WTC11 (cell line): ENCODE measurements at regions not wholly inside any gene's neighbourhood (a gene's known extent, or its start where the extent isn't known, plus 50 kb on each side); places are given as distances from the start of the nearest gene placed in this dataset.

Experiments
- ATAC-seq: fragments of 200-7000 bp; cut with Tn5 transposase; 2 replicates; pipeline ENCODE4 v1.10.0; 2021; ENCODE audit warnings: mild to moderate bottlenecking, moderate library complexity
- CTCF ChIA-PET: fragments of 300-600 bp; sonication (Branson Sonifier 250); formaldehyde crosslinking; loops from one replicate; lab custom pipeline; 2021; ENCODE audit warnings: antibody characterized with exemption; lab: Charles Lee
- POLR2A ChIA-PET: fragments of 350-600 bp; sonication (Branson Sonifier 250); formaldehyde crosslinking; loops from one replicate; lab custom pipeline; 2021; ENCODE audit warnings: antibody characterized with exemption; lab: Charles Lee
- DNase-seq: peaks from one replicate; pipeline ENCODE4 v3.0.0; 2021; ENCODE audit warnings: low spot score
- H3K27ac Mint-ChIP-seq: 2 replicates; pipeline ENCODE4 v1.8.0; 2021; ENCODE audit warnings: mixed read lengths
- H3K27me3 Mint-ChIP-seq: 2 replicates; pipeline ENCODE4 v1.8.0; 2021; ENCODE audit warnings: low read depth, mild to moderate bottlenecking, moderate library complexity, mixed read lengths
- H3K36me3 Mint-ChIP-seq: 2 replicates; pipeline ENCODE4 v1.8.0; 2021; ENCODE audit warnings: mixed read lengths
- H3K4me1 Mint-ChIP-seq: 2 replicates; pipeline ENCODE4 v1.8.0; 2022; ENCODE audit warnings: mixed read lengths
- H3K4me3 Mint-ChIP-seq: 2 replicates; pipeline ENCODE4 v1.8.0; 2021; ENCODE audit warnings: mild to moderate bottlenecking, moderate library complexity, mixed read lengths
- H3K9me3 Mint-ChIP-seq: 2 replicates; pipeline ENCODE4 v1.8.0; 2021; ENCODE audit warnings: mixed read lengths
- AFF4 ChIP-seq: sonication (generic); formaldehyde crosslinking; IDR thresholded peaks from 2 replicates; pipeline ENCODE4 v1.8.1; 2023; ENCODE audit warnings: mild to moderate bottlenecking, missing genetic modification reagents, borderline replicate concordance
- ELF4 ChIP-seq: sonication (generic); formaldehyde crosslinking; IDR thresholded peaks from 2 replicates; pipeline ENCODE4 v1.8.1; 2022; ENCODE audit warnings: low read depth, mild to moderate bottlenecking, moderate library complexity, missing genetic modification reagents
- GABPB1 ChIP-seq: sonication (generic); formaldehyde crosslinking; IDR thresholded peaks from 2 replicates; pipeline ENCODE4 v1.8.1; 2023; ENCODE audit warnings: mild to moderate bottlenecking, missing genetic modification reagents
- IRF2 ChIP-seq: sonication (generic); formaldehyde crosslinking; IDR thresholded peaks from 2 replicates; pipeline ENCODE4 v1.8.0; 2022; ENCODE audit warnings: low read depth, missing genetic modification reagents, borderline replicate concordance
- KAT7 ChIP-seq: sonication (generic); formaldehyde crosslinking; IDR thresholded peaks from 2 replicates; pipeline ENCODE4 v1.8.1; 2023; ENCODE audit warnings: missing genetic modification reagents, mild to moderate bottlenecking, borderline replicate concordance
- MXD4 ChIP-seq: fragments of 250-450 bp; sonication (Bioruptor Pico); IDR thresholded peaks from 2 replicates; pipeline ENCODE4 v1.8.0; 2021; ENCODE audit warnings: mild to moderate bottlenecking, moderate library complexity, borderline replicate concordance
- PRDM15 ChIP-seq: sonication (generic); formaldehyde crosslinking; IDR thresholded peaks from 2 replicates; pipeline ENCODE4 v1.8.0; 2022; ENCODE audit warnings: missing genetic modification reagents
- PRRX2 ChIP-seq: fragments of 250-450 bp; sonication (Bioruptor Pico); IDR thresholded peaks from 2 replicates; pipeline ENCODE4 v1.8.0; 2021; ENCODE audit warnings: mild to moderate bottlenecking
- SMAD3 ChIP-seq: sonication (generic); formaldehyde crosslinking; IDR thresholded peaks from 2 replicates; pipeline ENCODE4 v1.8.0; 2022; ENCODE audit warnings: missing genetic modification reagents, mild to moderate bottlenecking, borderline replicate concordance
- SP1 ChIP-seq: sonication (generic); formaldehyde crosslinking; conservative IDR thresholded peaks from 2 replicates; pipeline ENCODE4 v1.8.1; 2022; ENCODE audit warnings: missing genetic modification reagents
- USF1 ChIP-seq: sonication (generic); formaldehyde crosslinking; IDR thresholded peaks from 2 replicates; pipeline ENCODE4 v1.8.0; 2022; ENCODE audit warnings: mild to moderate bottlenecking, missing genetic modification reagents
- USF2 ChIP-seq: sonication (generic); formaldehyde crosslinking; IDR thresholded peaks from 2 replicates; pipeline ENCODE4 v1.8.1; 2023; ENCODE audit warnings: mild to moderate bottlenecking, missing genetic modification reagents, moderate library complexity
- ZBTB21 ChIP-seq: sonication (generic); formaldehyde crosslinking; IDR thresholded peaks from 2 replicates; pipeline ENCODE4 v1.8.1; 2023; ENCODE audit warnings: mild to moderate bottlenecking, missing genetic modification reagents, borderline replicate concordance
- ZBTB43 ChIP-seq: sonication (generic); formaldehyde crosslinking; IDR thresholded peaks from 2 replicates; pipeline ENCODE4 v1.8.1; 2023; ENCODE audit warnings: mild to moderate bottlenecking, missing genetic modification reagents
- ZNF138 ChIP-seq: sonication (generic); formaldehyde crosslinking; conservative IDR thresholded peaks from 2 replicates; pipeline ENCODE4 v1.8.1; 2022; ENCODE audit warnings: mild to moderate bottlenecking, moderate library complexity, missing genetic modification reagents
- ZNF232 ChIP-seq: sonication (generic); formaldehyde crosslinking; IDR thresholded peaks from 2 replicates; pipeline ENCODE4 v1.8.0; 2022; ENCODE audit warnings: mild to moderate bottlenecking, missing genetic modification reagents
- ZNF281 ChIP-seq: sonication (generic); formaldehyde crosslinking; IDR thresholded peaks from 2 replicates; pipeline ENCODE4 v1.8.0; 2023; ENCODE audit warnings: mild to moderate bottlenecking, missing genetic modification reagents
- ZNF396 ChIP-seq: fragments of 250-450 bp; sonication (Bioruptor Pico); IDR thresholded peaks from 2 replicates; pipeline ENCODE4 v1.8.0; 2021; ENCODE audit warnings: mild to moderate bottlenecking, moderate library complexity, borderline replicate concordance

GRCh38 chr4:14744346-14744745 is 257.9 kb upstream of the CPEB2 start:
- no peak overlapping the region for H3K27ac Mint-ChIP-seq
- peaks cover 39% of the 10 kb centered on the region for H3K4me1 Mint-ChIP-seq
- H3K9me3 Mint-ChIP-seq = 0 out of 2 replicates have a peak, but pooled peaks cover 4% of the 10 kb centered on the region
- no peaks in the 10 kb centered on the region for H3K36me3 Mint-ChIP-seq
- no peak for TF ChIP-seq SMAD3
- TF ChIP-seq PRDM15 (CRISPR knock-in tag) = no peak
- TF ChIP-seq ZNF396 = no peak
- no peak for TF ChIP-seq SP1 (CRISPR knock-in tag)
- TF ChIP-seq USF1 (CRISPR knock-in tag) = no peak
- no peak for TF ChIP-seq ZNF138 (CRISPR knock-in tag)
- H3K4me3 Mint-ChIP-seq = no peak overlapping the region
- CTCF ChIA-PET = interaction anchor here (1.1 kb wide), 1 partner anchor 1090 kb away, joined by 3 read pairs; no protein-coding TSS in a partner anchor
- ATAC-seq (peak; percentile 88), DNase-seq (peak; percentile 11)
- POLR2A ChIA-PET = no interaction called here
- H3K27me3 Mint-ChIP-seq = no peaks in the 10 kb centered on the region

- ChIA-PET CTCF (no interaction called here), POLR2A (no interaction called here)
- Mint-ChIP-seq H3K4me1 (peaks cover 28% of the 10 kb centered on the region), H3K4me3 (no peak overlapping the region), H3K36me3 (peaks cover 37% of the 10 kb centered on the region), H3K27me3 (peaks cover 11% of the 10 kb centered on the region), H3K9me3 (peaks cover 48% of the 10 kb centered on the region), H3K27ac (no peak overlapping the region)
- peak; percentile 80 for ATAC-seq
- peak; percentile 16 for DNase-seq
- no peak for TF ChIP-seq ZNF232
- no peak for TF ChIP-seq MXD4
- no peak for TF ChIP-seq PRRX2
- no peak for TF ChIP-seq ZBTB21 (CRISPR knock-in tag)
- TF ChIP-seq USF2 (CRISPR knock-in tag) = no peak
- TF ChIP-seq KAT7 (CRISPR knock-in tag) = no peak
- no peak for TF ChIP-seq ZNF281 (CRISPR knock-in tag)
Measured at GRCh38 chr4:14749910-14750309, 252.4 kb upstream of the CPEB2 start.

GRCh38 chr4:14752341-14753046 is 249.8 kb upstream of the CPEB2 start:
- ATAC-seq = no peak
- H3K4me3 Mint-ChIP-seq = no peak overlapping the region

More at GRCh38 chr4:14752341-14753046, 249.8 kb upstream of the CPEB2 start:
- ChIA-PET POLR2A (no interaction called here), CTCF (no interaction called here)
- Mint-ChIP-seq H3K4me1 (peaks cover 17% of the 10 kb centered on the region), H3K36me3 (peaks cover 38% of the 10 kb centered on the region), H3K27ac (no peak overlapping the region), H3K9me3 (peaks cover 49% of the 10 kb centered on the region), H3K27me3 (peaks cover 11% of the 10 kb centered on the region)
- no peak for DNase-seq
- TF ChIP-seq GABPB1 (CRISPR knock-in tag) (no peak), IRF2 (CRISPR knock-in tag) (no peak), ZBTB43 (CRISPR knock-in tag) (no peak), AFF4 (CRISPR knock-in tag) (no peak), ELF4 (CRISPR knock-in tag) (no peak), SP1 (CRISPR knock-in tag) (no peak), USF1 (CRISPR knock-in tag) (no peak)
